Neural crest cell (in vitro differentiated cells): ENCODE measurements at regions not wholly inside any gene's neighbourhood (a gene's known extent, or its start where the extent isn't known, plus 50 kb on each side); places are given as distances from the start of the nearest gene placed in this dataset.

Experiments used
- DNase-seq: peaks from one replicate; pipeline ENCODE4 v3.0.0; 2021; ENCODE audit warnings: low read depth, mixed read lengths, low spot score
- H3K27ac Mint-ChIP-seq: one replicate; pipeline ENCODE4 v1.8.0; 2021; ENCODE audit warnings: mild to moderate bottlenecking, mixed read lengths; ENCODE audit not compliant: unreplicated experiment
- H3K27me3 Mint-ChIP-seq: 2 replicates; pipeline ENCODE4 v1.8.0; 2021; ENCODE audit warnings: low read depth, mild to moderate bottlenecking, mixed read lengths
- H3K36me3 Mint-ChIP-seq: 2 replicates; pipeline ENCODE4 v1.8.0; 2021; ENCODE audit warnings: low read depth, mild to moderate bottlenecking, mixed read lengths
- H3K4me1 Mint-ChIP-seq: 2 replicates; pipeline ENCODE4 v1.8.0; 2021; ENCODE audit warnings: mixed read lengths
- H3K4me3 Mint-ChIP-seq: one replicate; pipeline ENCODE4 v1.8.0; 2021; ENCODE audit warnings: mild to moderate bottlenecking, mixed read lengths
- H3K9me3 Mint-ChIP-seq: 2 replicates; pipeline ENCODE4 v1.8.0; 2021; ENCODE audit warnings: mixed read lengths
- TF ChIP-seq, protein P1 (sequence below): fragments of 200-600 bp; sonication (generic); conservative IDR thresholded peaks from 2 replicates; pipeline ENCODE4 v1.5.0; 2021; ENCODE audit warnings: antibody characterized with exemption, mild to moderate bottlenecking

DNA sequence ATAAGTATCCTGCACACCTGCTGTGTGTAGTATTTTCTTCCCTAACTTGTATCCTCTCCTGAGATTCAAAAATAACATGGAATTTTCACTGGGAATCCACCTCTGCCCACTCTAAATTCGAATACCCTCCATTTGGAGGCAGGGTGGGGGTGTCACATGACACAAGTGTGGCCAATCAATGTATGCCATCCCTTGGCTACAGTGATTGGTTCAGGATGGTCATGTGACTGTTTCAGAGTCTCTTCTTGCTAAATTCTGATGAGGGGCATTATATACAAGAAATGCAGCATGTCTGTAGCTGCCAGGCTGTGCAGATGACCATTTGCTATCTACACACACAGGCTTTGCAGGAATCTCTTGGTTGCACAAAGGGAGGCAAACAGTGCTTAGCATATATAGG, 86.8 kb upstream of the TMEM132C start:
- no peak overlapping the region for H3K27ac Mint-ChIP-seq
- no peak for DNase-seq
- H3K36me3 Mint-ChIP-seq = no peaks in the 10 kb centered on the region
- peaks cover 3% of the 10 kb centered on the region for H3K9me3 Mint-ChIP-seq
- no peaks in the 10 kb centered on the region for H3K4me1 Mint-ChIP-seq
- TF ChIP-seq, protein P1, sequence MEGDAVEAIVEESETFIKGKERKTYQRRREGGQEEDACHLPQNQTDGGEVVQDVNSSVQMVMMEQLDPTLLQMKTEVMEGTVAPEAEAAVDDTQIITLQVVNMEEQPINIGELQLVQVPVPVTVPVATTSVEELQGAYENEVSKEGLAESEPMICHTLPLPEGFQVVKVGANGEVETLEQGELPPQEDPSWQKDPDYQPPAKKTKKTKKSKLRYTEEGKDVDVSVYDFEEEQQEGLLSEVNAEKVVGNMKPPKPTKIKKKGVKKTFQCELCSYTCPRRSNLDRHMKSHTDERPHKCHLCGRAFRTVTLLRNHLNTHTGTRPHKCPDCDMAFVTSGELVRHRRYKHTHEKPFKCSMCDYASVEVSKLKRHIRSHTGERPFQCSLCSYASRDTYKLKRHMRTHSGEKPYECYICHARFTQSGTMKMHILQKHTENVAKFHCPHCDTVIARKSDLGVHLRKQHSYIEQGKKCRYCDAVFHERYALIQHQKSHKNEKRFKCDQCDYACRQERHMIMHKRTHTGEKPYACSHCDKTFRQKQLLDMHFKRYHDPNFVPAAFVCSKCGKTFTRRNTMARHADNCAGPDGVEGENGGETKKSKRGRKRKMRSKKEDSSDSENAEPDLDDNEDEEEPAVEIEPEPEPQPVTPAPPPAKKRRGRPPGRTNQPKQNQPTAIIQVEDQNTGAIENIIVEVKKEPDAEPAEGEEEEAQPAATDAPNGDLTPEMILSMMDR = no peak
- H3K4me3 Mint-ChIP-seq = no peak overlapping the region
- H3K27me3 Mint-ChIP-seq = peaks cover 9% of the 10 kb centered on the region

DNA sequence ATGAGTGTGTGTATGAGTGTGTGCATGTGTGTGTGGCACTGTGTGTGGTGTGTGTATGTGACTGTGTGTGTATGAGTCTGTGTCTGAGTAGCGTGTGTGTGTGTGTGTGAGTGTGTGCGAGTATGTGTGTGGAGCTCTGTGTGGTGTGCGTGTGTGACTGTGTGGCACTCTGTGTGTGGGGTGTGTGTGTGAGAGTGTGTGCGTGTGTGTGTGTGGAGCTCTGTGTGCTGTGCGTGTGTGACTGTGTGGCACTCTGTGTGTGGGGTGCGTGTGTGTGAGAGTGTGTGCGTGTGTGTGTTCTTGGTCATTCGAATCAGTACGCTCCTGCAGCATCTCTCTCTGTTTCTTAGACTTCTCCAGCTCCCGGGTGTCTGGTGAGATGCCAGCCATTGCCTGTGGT, 76.9 kb upstream of the TMEM132C start:
- Mint-ChIP-seq H3K9me3 (no peaks in the 10 kb centered on the region), H3K4me1 (peaks cover 5% of the 10 kb centered on the region), H3K27me3 (no peaks in the 10 kb centered on the region), H3K27ac (no peak overlapping the region), H3K4me3 (no peak overlapping the region), H3K36me3 (no peaks in the 10 kb centered on the region)
- no peak for DNase-seq
- TF ChIP-seq, protein P1 = no peak

DNA sequence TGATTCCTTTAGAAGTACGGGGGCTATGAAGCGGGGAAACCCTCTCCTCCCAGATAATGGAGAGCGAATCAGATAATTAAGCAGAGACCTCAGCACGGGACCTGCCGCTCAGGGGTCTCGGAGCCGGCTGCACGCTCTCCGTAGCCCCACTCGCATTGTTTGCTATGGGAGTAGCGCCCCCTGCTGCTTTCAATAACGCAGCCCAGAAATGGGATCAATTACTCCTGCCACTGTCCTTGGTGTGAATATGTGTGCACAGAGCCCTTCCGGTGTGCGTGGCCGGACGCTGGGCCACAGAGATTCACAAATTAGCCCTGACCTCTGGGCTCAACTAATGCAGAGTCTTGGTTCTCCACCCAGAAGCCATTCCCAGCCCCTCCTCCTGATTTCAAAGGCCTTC, 76.4 kb upstream of the TMEM132C start:
- TF ChIP-seq, protein P1 = peak; percentile 77
- DNase-seq = peak; percentile 68
- no peak overlapping the region for H3K27ac Mint-ChIP-seq
- no peaks in the 10 kb centered on the region for H3K9me3 Mint-ChIP-seq
- H3K36me3 Mint-ChIP-seq = no peaks in the 10 kb centered on the region
- no peak overlapping the region for H3K4me3 Mint-ChIP-seq
- H3K4me1 Mint-ChIP-seq = peaks cover 5% of the 10 kb centered on the region
- no peaks in the 10 kb centered on the region for H3K27me3 Mint-ChIP-seq

DNA sequence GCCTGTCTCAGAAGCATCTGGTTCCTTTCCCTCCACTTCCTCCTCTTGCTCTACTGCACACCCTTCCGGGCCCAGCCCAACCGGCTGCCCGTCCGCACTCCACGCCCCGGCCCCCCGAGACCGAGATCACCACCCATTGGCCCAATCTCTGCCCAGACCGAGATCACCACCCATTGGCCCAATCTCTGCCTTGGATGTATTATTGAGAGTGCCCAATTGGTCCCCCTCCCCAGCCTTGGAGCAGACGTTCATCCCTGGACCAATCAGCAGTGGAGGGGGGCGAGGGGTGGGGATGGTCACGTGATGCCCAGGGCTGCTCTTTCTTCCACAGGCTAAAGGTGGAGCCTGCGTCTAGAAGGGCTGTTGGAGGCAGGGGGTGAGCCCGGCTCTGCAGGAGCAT, 75.6 kb upstream of the TMEM132C start:
- H3K27me3 Mint-ChIP-seq = peaks cover 2% of the 10 kb centered on the region
- H3K4me1 Mint-ChIP-seq = peaks cover 5% of the 10 kb centered on the region
- TF ChIP-seq, protein P1 = no peak
- DNase-seq = no peak
- no peak overlapping the region for H3K4me3 Mint-ChIP-seq
- no peaks in the 10 kb centered on the region for H3K36me3 Mint-ChIP-seq
- no peaks in the 10 kb centered on the region for H3K9me3 Mint-ChIP-seq
- H3K27ac Mint-ChIP-seq = no peak overlapping the region

DNA sequence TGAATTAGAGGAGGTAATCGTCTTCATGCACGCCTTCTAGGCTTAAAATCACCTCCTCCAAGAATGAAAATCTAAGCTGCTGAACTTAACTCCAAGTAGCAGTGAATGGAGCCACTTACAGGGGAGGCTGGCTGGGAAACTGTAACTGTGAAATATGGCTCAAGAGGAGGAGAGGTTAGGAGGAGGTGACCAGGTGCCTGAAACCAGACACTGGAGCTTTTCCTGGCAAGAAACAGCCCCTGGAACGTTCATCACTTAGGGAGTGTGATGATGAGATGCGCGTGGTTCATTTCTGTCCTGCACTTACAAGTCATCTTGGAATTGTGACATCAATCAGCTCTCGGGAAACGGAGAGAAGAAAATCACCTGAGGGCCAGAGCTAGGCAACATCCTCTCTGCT, 62.3 kb upstream of the TMEM132C start:
- Mint-ChIP-seq H3K27me3 (no peaks in the 10 kb centered on the region), H3K4me3 (no peak overlapping the region), H3K27ac (no peak overlapping the region), H3K4me1 (no peaks in the 10 kb centered on the region), H3K36me3 (peaks cover 3% of the 10 kb centered on the region), H3K9me3 (peaks cover 3% of the 10 kb centered on the region)
- DNase-seq = no peak
- TF ChIP-seq, protein P1 = no peak

DNA sequence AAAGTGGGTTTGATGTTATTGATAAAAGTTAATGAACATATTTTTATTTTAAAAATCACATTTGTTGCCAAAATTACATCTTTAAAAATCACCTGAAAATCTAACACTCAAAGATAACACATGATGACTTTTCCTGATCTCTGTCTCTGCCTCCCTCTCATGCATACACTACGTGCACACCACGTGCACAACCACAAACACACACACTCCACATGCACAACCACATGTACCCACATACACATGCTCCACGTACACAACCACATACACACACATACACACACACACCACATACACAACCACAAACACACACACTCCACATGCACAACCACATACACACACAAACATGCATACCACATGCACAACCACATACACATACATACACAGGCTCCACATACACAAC, 61.8 kb upstream of the TMEM132C start:
- Mint-ChIP-seq H3K36me3 (peaks cover 3% of the 10 kb centered on the region), H3K4me1 (no peaks in the 10 kb centered on the region), H3K9me3 (no peaks in the 10 kb centered on the region), H3K27me3 (no peaks in the 10 kb centered on the region), H3K4me3 (no peak overlapping the region), H3K27ac (no peak overlapping the region)
- TF ChIP-seq, protein P1 = no peak
- DNase-seq = no peak
